ENCODE measurements at regions not wholly inside any gene's neighbourhood (a gene's known extent, or its start where the extent isn't known, plus 50 kb on each side); places are given as distances from the start of the nearest gene placed in this dataset.

DNA sequence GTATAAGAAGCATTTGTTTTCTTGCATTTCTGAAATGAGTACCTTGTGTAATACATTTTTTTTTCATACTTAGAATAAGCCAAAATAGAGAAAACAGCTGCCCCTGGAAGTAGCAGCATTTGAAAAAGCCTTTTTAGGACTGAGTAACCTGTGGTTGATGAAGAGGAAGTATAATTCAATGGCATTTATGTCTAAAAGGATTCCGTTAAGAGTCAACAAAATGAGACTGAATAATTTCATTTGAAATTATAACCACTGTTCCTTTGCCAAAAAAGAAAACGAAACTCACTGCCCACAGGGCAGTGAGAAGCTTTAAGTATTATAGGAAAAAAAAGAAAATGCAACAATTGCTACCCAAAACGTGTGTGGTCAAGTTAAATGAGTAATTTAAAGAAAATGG, 705.6 kb upstream of the PHF14 start:
- Histone ChIP-seq H3K9me3 (ENCODE audit: control insufficient read depth in 3 of 3, low read length in 3 of 3) (no peaks in the 10 kb centered on the region), H3K4me3 (ENCODE audit: low read length in 3 of 3) (no peak overlapping the region), H3K27ac (ENCODE audit: low read depth, low read length) (no peak overlapping the region), H3K9ac (ENCODE audit: low read depth in 1 of 3, low read length in 3 of 3) (no peak overlapping the region), H3K27me3 (ENCODE audit: control insufficient read depth in 3 of 3, insufficient read depth in 3 of 3, low read length in 3 of 3) (no peaks in the 10 kb centered on the region), H3K4me1 (ENCODE audit: control insufficient read depth in 3 of 3, insufficient read depth in 3 of 3, low read length in 3 of 3) (no peaks in the 10 kb centered on the region), H3K36me3 (ENCODE audit: control insufficient read depth in 3 of 3, insufficient read depth in 3 of 3, low read length in 3 of 3) (no peaks in the 10 kb centered on the region)

DNA sequence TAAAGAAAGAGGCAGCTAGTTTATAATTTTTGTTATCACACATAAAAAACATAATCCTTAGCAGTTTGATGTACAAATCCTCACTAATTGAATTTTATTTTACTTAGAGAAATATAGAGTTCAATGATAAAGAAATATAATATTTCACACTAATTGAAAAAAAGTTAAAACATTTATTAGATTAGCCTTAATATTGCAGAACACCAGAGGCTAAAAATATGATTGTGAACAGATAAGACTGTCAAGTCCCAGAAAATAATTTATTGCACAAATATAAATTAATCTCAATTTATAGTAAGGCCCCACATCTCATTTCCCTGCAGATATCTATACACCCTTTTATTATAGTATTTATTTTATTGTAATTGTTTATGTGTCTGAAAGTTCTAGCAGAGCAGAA, 690.8 kb upstream of the PHF14 start:
- no peaks in the 10 kb centered on the region for H3K27me3 ChIP-seq (ENCODE audit: control insufficient read depth in 3 of 3, insufficient read depth in 3 of 3, low read length in 3 of 3)
- H3K27ac ChIP-seq (ENCODE audit: low read depth, low read length) = no peak overlapping the region
- H3K9me3 ChIP-seq (ENCODE audit: control insufficient read depth in 3 of 3, low read length in 3 of 3) = no peaks in the 10 kb centered on the region
- no peak overlapping the region for H3K9ac ChIP-seq (ENCODE audit: low read depth in 1 of 3, low read length in 3 of 3)
- no peaks in the 10 kb centered on the region for H3K36me3 ChIP-seq (ENCODE audit: control insufficient read depth in 3 of 3, insufficient read depth in 3 of 3, low read length in 3 of 3)
- no peak overlapping the region for H3K4me3 ChIP-seq (ENCODE audit: low read length in 3 of 3)
- H3K4me1 ChIP-seq (ENCODE audit: control insufficient read depth in 3 of 3, insufficient read depth in 3 of 3, low read length in 3 of 3) = no peaks in the 10 kb centered on the region

GRCh38 chr7:10284001-10284400, 689.7 kb upstream of the PHF14 start:
- H3K4me1 ChIP-seq (ENCODE audit: control insufficient read depth in 3 of 3, insufficient read depth in 3 of 3, low read length in 3 of 3) = no peaks in the 10 kb centered on the region
- no peaks in the 10 kb centered on the region for H3K36me3 ChIP-seq (ENCODE audit: control insufficient read depth in 3 of 3, insufficient read depth in 3 of 3, low read length in 3 of 3)
- H3K27ac ChIP-seq (ENCODE audit: low read depth, low read length) = no peak overlapping the region
- no peaks in the 10 kb centered on the region for H3K27me3 ChIP-seq (ENCODE audit: control insufficient read depth in 3 of 3, insufficient read depth in 3 of 3, low read length in 3 of 3)
- no peak overlapping the region for H3K9ac ChIP-seq (ENCODE audit: low read depth in 1 of 3, low read length in 3 of 3)
- H3K4me3 ChIP-seq (ENCODE audit: low read length in 3 of 3) = no peak overlapping the region
- H3K9me3 ChIP-seq (ENCODE audit: control insufficient read depth in 3 of 3, low read length in 3 of 3) = no peaks in the 10 kb centered on the region

DNA sequence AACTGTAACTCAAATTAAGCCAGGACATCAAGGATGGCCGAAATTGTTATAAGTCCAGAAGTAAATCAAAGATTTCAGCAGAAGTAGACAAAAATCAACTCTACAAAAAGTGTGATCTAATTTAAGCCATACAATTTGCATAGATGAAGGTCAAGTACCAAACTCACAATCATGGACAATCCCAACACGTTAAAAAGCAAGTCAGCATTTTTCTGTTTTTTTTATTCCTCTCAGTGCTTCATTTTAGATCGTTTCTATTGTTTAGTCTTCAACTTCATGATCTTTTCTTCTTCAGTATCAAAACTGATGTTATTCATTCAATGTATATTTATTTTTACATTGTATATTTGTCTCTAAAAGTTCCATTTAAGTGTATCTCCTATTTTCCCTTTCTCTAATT, 674.3 kb upstream of the PHF14 start:
- H3K4me3 ChIP-seq (ENCODE audit: low read length in 3 of 3) = no peak overlapping the region
- H3K4me1 ChIP-seq (ENCODE audit: control insufficient read depth in 3 of 3, insufficient read depth in 3 of 3, low read length in 3 of 3) = no peaks in the 10 kb centered on the region
- no peaks in the 10 kb centered on the region for H3K27me3 ChIP-seq (ENCODE audit: control insufficient read depth in 3 of 3, insufficient read depth in 3 of 3, low read length in 3 of 3)
- H3K9ac ChIP-seq (ENCODE audit: low read depth in 1 of 3, low read length in 3 of 3) = no peak overlapping the region
- no peak overlapping the region for H3K27ac ChIP-seq (ENCODE audit: low read depth, low read length)
- H3K9me3 ChIP-seq (ENCODE audit: control insufficient read depth in 3 of 3, low read length in 3 of 3) = no peaks in the 10 kb centered on the region
- H3K36me3 ChIP-seq (ENCODE audit: control insufficient read depth in 3 of 3, insufficient read depth in 3 of 3, low read length in 3 of 3) = no peaks in the 10 kb centered on the region

DNA sequence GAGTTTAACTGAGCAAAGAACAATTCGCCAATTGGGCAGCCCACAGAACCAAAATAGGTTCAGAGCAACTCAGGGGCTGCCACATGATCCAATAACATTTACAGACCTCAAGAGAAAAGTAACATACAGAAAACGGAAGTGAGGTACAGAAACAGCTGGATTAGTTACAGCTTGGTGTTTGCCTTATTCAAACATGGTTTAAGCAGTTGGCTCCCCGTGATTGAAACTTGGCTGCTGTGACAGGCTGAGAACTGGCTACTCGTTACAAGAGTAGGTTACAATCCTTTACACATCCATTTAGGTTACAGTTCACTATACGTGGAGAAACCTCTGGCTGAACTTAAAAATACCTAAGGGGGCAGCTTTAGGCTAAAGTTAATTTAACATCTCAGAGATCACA, 673.1 kb upstream of the PHF14 start:
- Histone ChIP-seq H3K9ac (ENCODE audit: low read depth in 1 of 3, low read length in 3 of 3) (no peak overlapping the region), H3K4me1 (ENCODE audit: control insufficient read depth in 3 of 3, insufficient read depth in 3 of 3, low read length in 3 of 3) (no peaks in the 10 kb centered on the region), H3K4me3 (ENCODE audit: low read length in 3 of 3) (no peak overlapping the region), H3K27ac (ENCODE audit: low read depth, low read length) (no peak overlapping the region), H3K36me3 (ENCODE audit: control insufficient read depth in 3 of 3, insufficient read depth in 3 of 3, low read length in 3 of 3) (no peaks in the 10 kb centered on the region), H3K27me3 (ENCODE audit: control insufficient read depth in 3 of 3, insufficient read depth in 3 of 3, low read length in 3 of 3) (no peaks in the 10 kb centered on the region), H3K9me3 (ENCODE audit: control insufficient read depth in 3 of 3, low read length in 3 of 3) (no peaks in the 10 kb centered on the region)

DNA sequence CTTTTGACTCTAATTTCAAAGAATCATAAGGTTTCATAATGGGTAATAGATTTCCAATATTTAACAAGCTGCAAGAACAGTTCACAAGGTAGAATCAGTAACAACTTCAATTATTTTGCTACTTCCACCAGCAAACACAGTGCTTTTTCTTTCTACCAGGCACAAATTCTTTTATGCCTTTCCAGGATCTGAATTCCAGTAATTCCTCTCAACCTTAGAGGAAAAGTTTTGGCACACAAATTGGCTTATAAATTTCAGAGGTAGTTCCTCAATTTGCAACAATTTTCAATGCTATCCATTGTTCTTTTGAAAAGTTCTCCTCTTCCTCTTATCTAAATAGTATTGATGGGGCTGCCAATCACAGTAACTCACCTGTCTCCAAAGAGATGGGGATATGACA, 665.4 kb upstream of the PHF14 start:
- Histone ChIP-seq H3K9me3 (ENCODE audit: control insufficient read depth in 3 of 3, low read length in 3 of 3) (no peaks in the 10 kb centered on the region), H3K27me3 (ENCODE audit: control insufficient read depth in 3 of 3, insufficient read depth in 3 of 3, low read length in 3 of 3) (no peaks in the 10 kb centered on the region), H3K9ac (ENCODE audit: low read depth in 1 of 3, low read length in 3 of 3) (no peak overlapping the region), H3K4me1 (ENCODE audit: control insufficient read depth in 3 of 3, insufficient read depth in 3 of 3, low read length in 3 of 3) (no peaks in the 10 kb centered on the region), H3K27ac (ENCODE audit: low read depth, low read length) (no peak overlapping the region), H3K4me3 (ENCODE audit: low read length in 3 of 3) (no peak overlapping the region), H3K36me3 (ENCODE audit: control insufficient read depth in 3 of 3, insufficient read depth in 3 of 3, low read length in 3 of 3) (no peaks in the 10 kb centered on the region)

- H3K36me3 ChIP-seq (ENCODE audit: control insufficient read depth in 3 of 3, insufficient read depth in 3 of 3, low read length in 3 of 3) = no peaks in the 10 kb centered on the region
- no peak overlapping the region for H3K27ac ChIP-seq (ENCODE audit: low read depth, low read length)
- H3K4me3 ChIP-seq (ENCODE audit: low read length in 3 of 3) = no peak overlapping the region
- H3K4me1 ChIP-seq (ENCODE audit: control insufficient read depth in 3 of 3, insufficient read depth in 3 of 3, low read length in 3 of 3) = no peaks in the 10 kb centered on the region
- no peaks in the 10 kb centered on the region for H3K9me3 ChIP-seq (ENCODE audit: control insufficient read depth in 3 of 3, low read length in 3 of 3)
- H3K27me3 ChIP-seq (ENCODE audit: control insufficient read depth in 3 of 3, insufficient read depth in 3 of 3, low read length in 3 of 3) = no peaks in the 10 kb centered on the region
- H3K9ac ChIP-seq (ENCODE audit: low read depth in 1 of 3, low read length in 3 of 3) = no peak overlapping the region
Measured at GRCh38 chr7:10312942-10313341, 660.7 kb upstream of the PHF14 start.

- Histone ChIP-seq H3K27ac (ENCODE audit: low read depth, low read length) (no peak overlapping the region), H3K9me3 (ENCODE audit: control insufficient read depth in 3 of 3, low read length in 3 of 3) (peaks cover 0 to 4% (median 2%) of the 10 kb centered on the region in 3 donors), H3K36me3 (ENCODE audit: control insufficient read depth in 3 of 3, insufficient read depth in 3 of 3, low read length in 3 of 3) (no peaks in the 10 kb centered on the region), H3K4me3 (ENCODE audit: low read length in 3 of 3) (no peak overlapping the region), H3K4me1 (ENCODE audit: control insufficient read depth in 3 of 3, insufficient read depth in 3 of 3, low read length in 3 of 3) (no peaks in the 10 kb centered on the region), H3K9ac (ENCODE audit: low read depth in 1 of 3, low read length in 3 of 3) (no peak overlapping the region), H3K27me3 (ENCODE audit: control insufficient read depth in 3 of 3, insufficient read depth in 3 of 3, low read length in 3 of 3) (no peaks in the 10 kb centered on the region)
Measured at GRCh38 chr7:10315881-10316280, 657.8 kb upstream of the PHF14 start.

GRCh38 chr7:10316488-10316887, 657.2 kb upstream of the PHF14 start:
- H3K4me1 ChIP-seq (ENCODE audit: control insufficient read depth in 3 of 3, insufficient read depth in 3 of 3, low read length in 3 of 3) = no peaks in the 10 kb centered on the region
- H3K9me3 ChIP-seq (ENCODE audit: control insufficient read depth in 3 of 3, low read length in 3 of 3) = peaks cover 0 to 4% (median 2%) of the 10 kb centered on the region in 3 donors
- H3K27ac ChIP-seq (ENCODE audit: low read depth, low read length) = no peak overlapping the region
- H3K27me3 ChIP-seq (ENCODE audit: control insufficient read depth in 3 of 3, insufficient read depth in 3 of 3, low read length in 3 of 3) = no peaks in the 10 kb centered on the region
- H3K4me3 ChIP-seq (ENCODE audit: low read length in 3 of 3) = no peak overlapping the region
- no peak overlapping the region for H3K9ac ChIP-seq (ENCODE audit: low read depth in 1 of 3, low read length in 3 of 3)
- H3K36me3 ChIP-seq (ENCODE audit: control insufficient read depth in 3 of 3, insufficient read depth in 3 of 3, low read length in 3 of 3) = no peaks in the 10 kb centered on the region

- Histone ChIP-seq H3K9me3 (ENCODE audit: control insufficient read depth in 3 of 3, low read length in 3 of 3) (no peaks in the 10 kb centered on the region), H3K4me3 (ENCODE audit: low read length in 3 of 3) (no peak overlapping the region), H3K27ac (ENCODE audit: low read depth, low read length) (no peak overlapping the region), H3K4me1 (ENCODE audit: control insufficient read depth in 3 of 3, insufficient read depth in 3 of 3, low read length in 3 of 3) (no peaks in the 10 kb centered on the region), H3K36me3 (ENCODE audit: control insufficient read depth in 3 of 3, insufficient read depth in 3 of 3, low read length in 3 of 3) (no peaks in the 10 kb centered on the region), H3K27me3 (ENCODE audit: control insufficient read depth in 3 of 3, insufficient read depth in 3 of 3, low read length in 3 of 3) (no peaks in the 10 kb centered on the region), H3K9ac (ENCODE audit: low read depth in 1 of 3, low read length in 3 of 3) (no peak overlapping the region)
Measured at GRCh38 chr7:10325395-10325794, 648.3 kb upstream of the PHF14 start.

- Histone ChIP-seq H3K27me3 (ENCODE audit: control insufficient read depth in 3 of 3, insufficient read depth in 3 of 3, low read length in 3 of 3) (no peaks in the 10 kb centered on the region), H3K9me3 (ENCODE audit: control insufficient read depth in 3 of 3, low read length in 3 of 3) (no peaks in the 10 kb centered on the region), H3K4me1 (ENCODE audit: control insufficient read depth in 3 of 3, insufficient read depth in 3 of 3, low read length in 3 of 3) (no peaks in the 10 kb centered on the region), H3K9ac (ENCODE audit: low read depth in 1 of 3, low read length in 3 of 3) (no peak overlapping the region), H3K4me3 (ENCODE audit: low read length in 3 of 3) (no peak overlapping the region), H3K27ac (ENCODE audit: low read depth, low read length) (no peak overlapping the region), H3K36me3 (ENCODE audit: control insufficient read depth in 3 of 3, insufficient read depth in 3 of 3, low read length in 3 of 3) (no peaks in the 10 kb centered on the region)
Measured at GRCh38 chr7:10343108-10343507, 630.6 kb upstream of the PHF14 start.

Measured in skeletal muscle tissue (tissue), 3 donors.